TTC549 (cell line): ENCODE measurements at regions not wholly inside any gene's neighbourhood (a gene's known extent, or its start where the extent isn't known, plus 50 kb on each side); places are given as distances from the start of the nearest gene placed in this dataset.
"Not testable (repeated sequence)": the region's sequence is repeated elsewhere in the genome, so short reads cannot be mapped to it uniquely, and the experiment has no call there.

Experiments used
- FAIRE-seq: peaks from 2 replicates; lab custom pipeline; 2012; peaks lifted over from hg19 to GRCh38; lab: Jason Lieb, UNC

GRCh38 chr5:41995193-41995592 lies 70.1 kb downstream of the FBXO4 start:
- FAIRE-seq: no peak

DNA sequence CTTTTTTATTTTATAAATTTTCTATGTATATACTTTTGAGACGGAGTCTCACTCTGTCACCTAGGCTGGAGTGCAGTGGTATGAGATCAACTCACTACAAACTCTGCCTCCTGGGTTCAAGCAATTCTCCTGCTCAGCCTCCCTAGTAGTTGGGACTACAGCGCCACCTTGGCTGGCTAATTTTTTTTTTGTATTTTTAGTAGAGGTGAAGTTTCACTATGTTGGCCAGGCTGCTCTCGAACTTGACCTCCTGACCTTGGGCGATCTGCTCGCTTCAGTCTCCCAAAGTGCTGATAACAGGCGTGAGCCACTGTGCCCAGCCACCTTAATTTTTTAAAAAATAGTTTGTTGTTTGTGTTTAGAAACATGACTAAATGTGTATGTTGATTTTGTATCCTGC lies 76.6 kb downstream of the FBXO4 start:
- FAIRE-seq: no peak

DNA sequence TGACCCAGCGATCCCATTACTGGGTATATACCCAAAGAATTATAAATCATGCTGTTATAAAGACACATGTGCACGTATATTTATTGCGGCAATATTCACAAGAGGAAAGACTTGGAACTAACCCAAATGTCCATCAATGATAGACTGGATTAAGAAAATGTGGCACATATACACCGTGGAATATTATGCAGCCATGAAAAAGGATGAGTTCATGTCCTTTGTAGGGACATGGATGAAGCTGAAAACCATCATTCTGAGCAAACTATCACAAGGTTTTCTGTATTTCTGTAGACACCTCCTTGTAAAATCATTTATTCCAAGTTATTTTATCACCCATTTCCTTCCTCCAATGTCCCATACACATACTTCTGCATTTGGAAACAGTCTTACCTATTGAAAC lies 78.8 kb downstream of the FBXO4 start:
- FAIRE-seq: not testable (repeated sequence)

DNA sequence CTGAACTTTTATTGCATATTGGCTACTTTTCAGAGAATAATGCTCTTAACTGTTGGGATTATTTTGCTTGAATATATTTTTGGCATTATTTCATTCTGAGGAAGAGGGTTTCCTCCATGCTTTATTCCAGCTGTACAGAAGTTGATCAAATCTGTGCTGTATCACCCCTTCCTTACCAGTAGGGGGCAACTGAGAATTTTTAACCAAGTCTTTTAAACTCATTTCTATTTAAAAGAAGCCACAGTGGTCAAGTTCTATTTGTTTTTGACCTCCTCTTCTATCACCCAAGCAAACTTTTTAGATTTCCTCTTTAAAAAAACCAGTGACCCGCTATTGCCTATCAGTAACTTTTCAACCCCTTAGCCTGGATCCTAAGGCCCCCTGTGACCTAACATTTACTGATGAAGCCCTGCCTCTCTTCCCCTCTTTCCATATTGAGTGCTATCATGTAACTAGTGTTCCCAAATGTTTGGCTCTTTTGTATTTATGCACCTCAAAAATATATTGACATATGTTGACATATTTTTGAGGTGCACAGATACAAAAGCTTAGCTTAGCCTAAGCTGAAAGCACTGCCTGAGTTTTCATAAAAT lies 80.6 kb downstream of the FBXO4 start:
- FAIRE-seq: peak; percentile 38

- FAIRE-seq: no peak
These were observed 88.5 kb downstream of the FBXO4 start for GRCh38 chr5:42013561-42013960.

- FAIRE-seq: no peak
These were observed 90.2 kb downstream of the FBXO4 start for GRCh38 chr5:42015254-42015653.

- FAIRE-seq: no peak
These were observed 90.6 kb downstream of the FBXO4 start for GRCh38 chr5:42015681-42016080.

- FAIRE-seq: no peak
These were observed 95.9 kb downstream of the FBXO4 start for GRCh38 chr5:42020788-42021530.

GRCh38 chr5:42021923-42022322 lies 96.8 kb downstream of the FBXO4 start:
- FAIRE-seq: no peak

DNA sequence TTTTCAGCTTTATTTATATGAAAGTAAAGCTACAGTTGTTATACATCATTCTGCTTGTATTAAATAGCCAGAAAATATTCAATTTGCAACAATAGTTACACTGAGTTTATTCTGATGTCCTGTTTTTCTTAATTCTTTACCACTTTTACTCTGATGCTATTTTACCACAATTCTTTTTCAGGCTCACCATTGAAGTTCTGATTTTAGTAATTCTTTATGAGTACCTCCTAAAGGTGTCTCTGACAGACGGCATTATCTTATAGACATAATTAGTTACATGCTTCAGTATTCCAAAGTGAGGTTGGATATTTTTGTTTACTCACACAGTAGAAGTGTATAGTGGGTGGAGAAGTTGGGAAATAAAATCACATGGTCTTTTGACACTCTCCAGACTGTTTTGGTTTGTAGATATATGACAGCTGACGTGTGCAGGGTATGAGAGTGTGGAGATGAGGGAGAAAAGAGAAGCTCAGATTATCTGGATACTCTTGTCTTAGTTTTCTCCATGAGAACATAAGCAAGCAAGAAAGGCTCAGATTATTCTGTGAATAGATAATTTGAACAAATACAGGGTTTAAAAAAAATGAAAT lies 97.4 kb downstream of the FBXO4 start:
- FAIRE-seq: no peak

DNA sequence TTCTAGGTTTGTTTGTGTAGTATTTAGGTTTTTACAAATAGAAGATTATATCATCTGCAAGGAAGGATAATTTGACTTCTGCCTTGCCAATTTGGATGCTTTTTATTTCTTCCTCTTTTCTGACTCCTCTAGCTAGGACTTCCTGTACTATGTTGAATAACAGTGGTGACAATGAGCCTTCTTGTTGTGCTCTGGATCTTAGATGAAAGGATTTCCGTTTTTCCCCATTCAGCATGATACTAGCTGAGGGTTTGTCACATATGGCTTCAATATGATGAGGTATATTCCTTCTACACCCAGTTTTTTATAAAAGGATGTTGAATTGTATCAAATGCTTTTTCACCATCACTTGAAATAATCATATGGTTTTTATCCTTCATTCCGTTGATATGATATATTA lies 101.4 kb downstream of the FBXO4 start:
- no peak for FAIRE-seq

DNA sequence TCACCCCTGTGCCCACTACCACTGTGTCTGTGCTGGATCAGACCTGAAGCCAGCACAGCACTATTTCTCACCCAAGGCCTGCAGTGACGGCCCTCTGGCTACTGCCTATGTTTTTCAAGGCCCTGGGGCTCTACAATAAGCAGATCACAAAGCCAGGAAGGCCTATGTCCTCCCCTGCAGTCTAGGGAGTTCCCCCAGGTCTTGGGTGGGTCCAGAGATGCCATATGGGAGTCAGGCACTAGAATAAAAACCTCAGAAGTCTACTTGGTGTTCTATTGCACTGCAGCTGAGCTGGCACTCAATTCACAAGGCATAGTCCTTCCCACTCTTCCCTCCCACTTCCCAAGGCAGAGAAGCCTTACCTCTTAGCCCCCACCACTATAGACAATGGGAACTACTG lies 107.1 kb downstream of the FBXO4 start:
- FAIRE-seq: no peak

- no peak for FAIRE-seq
These were observed 110.4 kb downstream of the FBXO4 start for GRCh38 chr5:42035526-42035925.

GRCh38 chr5:42036379-42036778 lies 111.3 kb downstream of the FBXO4 start:
- no peak for FAIRE-seq

DNA sequence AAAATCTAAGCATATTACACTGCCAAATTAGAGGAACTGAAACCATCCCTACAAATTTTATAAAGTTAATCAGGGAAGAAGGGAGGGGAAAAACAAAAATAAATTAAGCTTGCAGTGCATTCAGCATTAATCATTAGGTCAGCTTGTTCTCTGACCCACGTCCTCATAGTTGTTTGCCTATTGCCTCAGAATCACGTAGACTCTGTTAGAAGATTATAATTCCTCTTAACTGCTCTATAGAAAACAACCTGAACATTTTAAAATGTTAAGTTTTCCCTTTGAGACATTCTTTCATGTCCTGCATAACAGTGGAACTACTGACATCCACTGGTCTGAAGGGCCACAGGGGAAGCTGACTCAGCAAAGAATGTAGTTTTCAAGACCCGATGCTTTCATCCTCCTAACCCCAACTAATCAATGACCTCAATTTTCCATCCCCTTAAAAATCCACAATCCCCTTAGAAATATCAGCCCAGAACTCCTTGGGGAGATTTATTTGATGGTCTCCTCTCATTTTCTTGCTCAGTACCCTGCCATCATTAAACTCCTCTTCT lies 112.4 kb downstream of the FBXO4 start:
- no peak for FAIRE-seq

DNA sequence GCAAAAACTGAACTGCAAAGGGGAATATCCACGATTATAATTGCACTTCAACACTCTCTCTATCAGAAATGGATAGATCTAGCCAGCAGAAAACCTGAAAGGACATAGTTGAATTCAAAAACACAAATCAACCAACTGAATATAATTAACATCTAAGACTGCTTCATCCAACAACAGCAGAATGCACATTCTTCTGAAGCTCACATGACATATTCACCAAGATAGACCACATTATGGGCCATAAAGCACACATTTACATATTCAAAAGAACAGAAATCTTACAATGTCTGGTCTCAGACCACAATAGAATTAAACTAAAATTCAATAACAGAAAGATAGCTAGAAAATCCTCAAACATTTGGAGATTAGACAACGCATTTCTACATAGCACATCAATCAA lies 118.3 kb downstream of the FBXO4 start:
- no peak for FAIRE-seq

- FAIRE-seq: no peak
These were observed 132.2 kb downstream of the FBXO4 start for GRCh38 chr5:42057254-42057690.

DNA sequence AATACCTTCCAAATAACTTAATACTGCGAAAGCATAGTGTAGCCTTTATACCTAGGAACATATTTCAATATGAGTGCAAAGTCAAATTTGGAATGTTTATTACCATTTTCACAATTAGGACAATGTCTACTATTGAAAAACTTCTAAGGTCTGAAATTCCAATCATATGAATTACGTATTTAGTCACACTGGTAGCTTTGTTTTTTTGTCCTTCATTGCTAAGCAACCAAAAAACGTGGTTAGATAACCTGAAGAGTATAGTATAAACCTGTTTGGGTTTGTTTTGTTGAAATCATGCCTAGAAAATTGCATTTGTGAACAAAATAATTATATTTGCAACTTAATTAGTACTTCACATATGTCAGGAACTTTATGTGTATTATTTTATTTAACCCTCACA lies 134.2 kb downstream of the FBXO4 start:
- FAIRE-seq: no peak

DNA sequence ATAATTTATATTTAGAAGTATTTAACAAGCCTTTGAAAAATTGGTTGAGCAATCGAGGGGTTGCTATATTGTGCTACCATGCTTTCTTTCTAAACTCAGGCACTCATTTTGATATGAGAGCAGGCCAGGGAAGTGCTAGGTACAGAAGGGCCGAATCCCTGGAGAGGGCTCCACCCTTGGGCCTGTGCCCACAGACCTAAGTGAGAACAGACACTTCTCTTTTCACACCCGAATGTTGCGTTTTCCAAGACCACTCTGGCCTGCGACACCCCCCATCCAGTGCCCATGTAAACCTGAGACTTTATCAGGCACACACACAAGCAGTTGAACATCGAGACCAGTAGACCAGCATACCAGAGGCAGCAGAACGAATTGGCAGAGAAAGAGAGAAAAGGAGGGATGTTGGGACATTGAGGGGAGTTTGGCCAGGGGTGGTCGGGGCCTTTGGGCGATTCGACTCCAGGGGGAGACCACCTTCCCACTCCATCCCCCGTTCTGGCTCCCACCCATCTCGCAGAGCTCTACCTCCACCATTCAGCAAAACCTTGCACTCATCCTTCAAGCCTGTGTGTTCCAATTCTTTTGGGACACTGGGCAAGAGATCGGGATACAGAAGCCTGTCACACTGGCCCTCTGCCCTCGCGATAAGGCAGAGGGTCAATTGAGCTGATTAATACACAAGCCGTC lies 134.8 kb downstream of the FBXO4 start:
- FAIRE-seq: no peak

DNA sequence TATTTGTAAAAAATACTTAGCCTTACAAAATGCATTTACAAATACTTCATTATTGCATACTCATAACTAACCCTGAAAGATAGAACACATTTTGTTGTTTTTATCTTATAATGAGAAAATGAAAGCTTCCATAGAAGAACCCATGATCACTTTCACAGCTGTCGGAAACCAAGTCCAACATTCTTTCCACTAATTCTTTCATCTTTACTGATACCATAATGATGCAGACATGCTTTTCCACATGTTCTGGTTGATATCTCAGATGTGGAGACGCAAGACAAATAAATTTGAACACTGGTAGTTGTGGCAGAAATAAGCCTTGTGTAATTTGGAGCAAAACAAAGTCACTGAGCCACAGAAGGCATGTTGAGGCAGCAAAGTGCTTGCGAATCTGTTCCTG lies 136.0 kb downstream of the FBXO4 start:
- no peak for FAIRE-seq

DNA sequence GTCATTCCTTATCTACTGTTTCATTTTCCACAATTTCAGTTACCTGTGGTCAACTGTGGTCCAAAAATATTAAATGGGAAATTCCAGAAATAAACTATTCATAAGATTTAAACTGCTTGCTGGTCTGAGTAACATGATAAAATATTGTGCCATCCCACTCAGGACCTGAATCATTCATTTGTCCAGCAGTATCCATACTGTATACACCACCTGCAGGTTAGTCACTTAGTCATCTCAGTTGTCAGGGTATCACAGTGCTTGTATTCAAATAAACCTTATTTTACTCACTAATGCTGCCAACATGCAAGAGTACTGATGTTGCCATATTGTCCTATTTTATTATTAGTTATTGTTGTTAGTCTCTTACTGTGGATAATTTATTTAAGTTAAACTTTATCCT lies 139.7 kb downstream of the FBXO4 start:
- FAIRE-seq: no peak

DNA sequence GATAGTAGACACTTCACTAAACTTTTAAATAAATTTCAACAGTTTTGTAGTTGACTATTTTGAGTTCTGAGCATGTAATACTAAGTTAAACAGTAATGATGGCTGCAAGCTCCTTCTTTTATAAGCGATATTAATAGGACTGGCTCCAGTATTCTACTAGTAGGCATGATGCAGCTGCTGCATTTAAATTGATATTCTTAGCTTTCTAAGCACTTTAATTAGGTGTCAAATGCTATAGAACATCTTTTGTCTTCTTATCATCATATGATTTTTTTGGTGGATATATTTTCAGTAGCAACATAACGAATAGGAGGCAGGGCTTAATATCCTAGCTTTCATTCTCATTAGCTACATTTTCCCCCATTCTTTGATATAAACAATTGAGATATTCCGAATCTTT lies 141.1 kb downstream of the FBXO4 start:
- no peak for FAIRE-seq

GRCh38 chr5:42074353-42074752 lies 149.3 kb downstream of the FBXO4 start:
- no peak for FAIRE-seq
